HepG2 (cell line): ENCODE measurements at regions not wholly inside any gene's neighbourhood (a gene's known extent, or its start where the extent isn't known, plus 50 kb on each side); places are given as distances from the start of the nearest gene placed in this dataset.

ENCODE experiments used
- ATF1 ChIP-seq: IDR thresholded peaks from 2 replicates; pipeline ENCODE4 v1.6.1; 2016; ENCODE audit warnings: mild to moderate bottlenecking, control low read depth
- GTF2F1 ChIP-seq: fragments of 150-350 bp; IDR thresholded peaks from 2 replicates; pipeline ENCODE4 v1.6.1; 2014; ENCODE audit warnings: low read length
- ZFX ChIP-seq: sonication (generic); formaldehyde crosslinking; IDR thresholded peaks from 2 replicates; pipeline ENCODE4 v1.4.0; 2020; ENCODE audit warnings: mild to moderate bottlenecking, low read depth, missing genetic modification reagents, moderate library complexity
- TF ChIP-seq, protein P1 (sequence below): sonication (generic); formaldehyde crosslinking; IDR thresholded peaks from 2 replicates; pipeline ENCODE4 v1.5.0; 2020; ENCODE audit warnings: mild to moderate bottlenecking, missing genetic modification reagents, moderate library complexity

DNA sequence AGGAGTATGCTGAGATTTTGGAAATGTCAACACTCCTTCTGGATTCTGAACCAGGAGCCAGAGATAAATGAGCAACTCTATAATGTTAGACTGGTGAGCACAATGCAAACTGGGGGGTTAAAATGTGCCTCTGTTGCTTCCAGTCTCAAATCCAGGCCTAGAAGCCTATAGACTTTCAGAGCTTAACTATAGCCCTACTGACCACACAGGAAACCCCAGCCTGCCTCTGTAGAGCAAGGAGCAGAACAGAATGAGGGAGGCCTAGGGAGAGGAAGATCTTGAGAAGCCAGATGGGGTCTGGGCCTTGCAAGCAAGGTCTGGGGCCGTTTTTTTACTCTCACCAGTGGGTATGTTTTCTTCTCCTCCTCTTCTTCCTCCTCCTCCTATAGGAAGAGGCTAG, 225.4 kb upstream of the KITLG start:
- TF ChIP-seq, protein P1, sequence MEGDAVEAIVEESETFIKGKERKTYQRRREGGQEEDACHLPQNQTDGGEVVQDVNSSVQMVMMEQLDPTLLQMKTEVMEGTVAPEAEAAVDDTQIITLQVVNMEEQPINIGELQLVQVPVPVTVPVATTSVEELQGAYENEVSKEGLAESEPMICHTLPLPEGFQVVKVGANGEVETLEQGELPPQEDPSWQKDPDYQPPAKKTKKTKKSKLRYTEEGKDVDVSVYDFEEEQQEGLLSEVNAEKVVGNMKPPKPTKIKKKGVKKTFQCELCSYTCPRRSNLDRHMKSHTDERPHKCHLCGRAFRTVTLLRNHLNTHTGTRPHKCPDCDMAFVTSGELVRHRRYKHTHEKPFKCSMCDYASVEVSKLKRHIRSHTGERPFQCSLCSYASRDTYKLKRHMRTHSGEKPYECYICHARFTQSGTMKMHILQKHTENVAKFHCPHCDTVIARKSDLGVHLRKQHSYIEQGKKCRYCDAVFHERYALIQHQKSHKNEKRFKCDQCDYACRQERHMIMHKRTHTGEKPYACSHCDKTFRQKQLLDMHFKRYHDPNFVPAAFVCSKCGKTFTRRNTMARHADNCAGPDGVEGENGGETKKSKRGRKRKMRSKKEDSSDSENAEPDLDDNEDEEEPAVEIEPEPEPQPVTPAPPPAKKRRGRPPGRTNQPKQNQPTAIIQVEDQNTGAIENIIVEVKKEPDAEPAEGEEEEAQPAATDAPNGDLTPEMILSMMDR (CRISPR knock-in tag): no peak
- TF ChIP-seq ATF1 (CRISPR knock-in tag) (no peak), ZFX (no peak), GTF2F1 (no peak)
